HG03064 (cell line): ENCODE measurements at regions not wholly inside any gene's neighbourhood (a gene's known extent, or its start where the extent isn't known, plus 50 kb on each side); places are given as distances from the start of the nearest gene placed in this dataset.
"Not testable (repeated sequence)": the region's sequence is repeated elsewhere in the genome, so short reads cannot be mapped to it uniquely, and the experiment has no call there.

Source experiments
- ATAC-seq: cut with Tn5 transposase; IDR thresholded peaks from one replicate; pipeline ENCODE4 v1.9.1; 2021; ENCODE audit warnings: low read depth; ENCODE audit not compliant: unreplicated experiment

- no peak for ATAC-seq
Observed at GRCh38 chr18:66931010-66931409, 327.1 kb upstream of the CDH19 start.

GRCh38 chr18:66916834-66917233 lies 312.9 kb upstream of the CDH19 start:
- ATAC-seq = no peak

- no peak for ATAC-seq
Observed at GRCh38 chr18:66900837-66901236, 296.9 kb upstream of the CDH19 start.

- ATAC-seq = no peak
Observed at GRCh38 chr18:66895631-66896030, 291.7 kb upstream of the CDH19 start.

GRCh38 chr18:66894851-66895250 lies 291.0 kb upstream of the CDH19 start:
- ATAC-seq = no peak

GRCh38 chr18:66892388-66892787 lies 288.5 kb upstream of the CDH19 start:
- not testable (repeated sequence) for ATAC-seq

- no peak for ATAC-seq
Observed at GRCh38 chr18:66874812-66875474, 271.1 kb upstream of the CDH19 start.

- ATAC-seq = no peak
Observed at GRCh38 chr18:66874375-66874774, 270.5 kb upstream of the CDH19 start.

- no peak for ATAC-seq
Observed at GRCh38 chr18:66873899-66874298, 270.0 kb upstream of the CDH19 start.

GRCh38 chr18:66872277-66872676 lies 268.4 kb upstream of the CDH19 start:
- no peak for ATAC-seq

- no peak for ATAC-seq
Observed at GRCh38 chr18:66867653-66868052, 263.8 kb upstream of the CDH19 start.

- ATAC-seq = not testable (repeated sequence)
Observed at GRCh38 chr18:66866427-66866940, 262.6 kb upstream of the CDH19 start.

GRCh38 chr18:66838340-66838987 lies 234.6 kb upstream of the CDH19 start:
- ATAC-seq = no peak

GRCh38 chr18:66833646-66834045 lies 229.8 kb upstream of the CDH19 start:
- ATAC-seq = no peak

GRCh38 chr18:66826211-66826610 lies 222.3 kb upstream of the CDH19 start:
- ATAC-seq = no peak

GRCh38 chr18:66825347-66825746 lies 221.5 kb upstream of the CDH19 start:
- ATAC-seq = no peak

GRCh38 chr18:66819235-66819634 lies 215.3 kb upstream of the CDH19 start:
- ATAC-seq = no peak

GRCh38 chr18:66813138-66813537 lies 209.2 kb upstream of the CDH19 start:
- no peak for ATAC-seq

- ATAC-seq = no peak
Observed at GRCh38 chr18:66795051-66795450, 191.2 kb upstream of the CDH19 start.

GRCh38 chr18:66792466-66792865 lies 188.6 kb upstream of the CDH19 start:
- ATAC-seq = no peak

GRCh38 chr18:66780609-66781008 lies 176.7 kb upstream of the CDH19 start:
- no peak for ATAC-seq

- no peak for ATAC-seq
Observed at GRCh38 chr18:66778048-66778447, 174.2 kb upstream of the CDH19 start.
